Type B pancreatic cell (in vitro differentiated cells): ENCODE measurements at regions not wholly inside any gene's neighbourhood (a gene's known extent, or its start where the extent isn't known, plus 50 kb on each side); places are given as distances from the start of the nearest gene placed in this dataset.
A peak's percentile ranks its signal among the peaks of the same experiment; 100 is the strongest.

Source experiments
- DNase-seq: peaks from one replicate; pipeline ENCODE4 v3.0.0; 2021; ENCODE audit warnings: mixed read lengths; ENCODE audit not compliant: unreplicated experiment; ENCODE audit errors: extremely low spot score
- H3K27ac Mint-ChIP-seq: 2 replicates; pipeline ENCODE4 v1.8.0; 2021; ENCODE audit warnings: mild to moderate bottlenecking, mixed read lengths
- H3K27me3 Mint-ChIP-seq: 2 replicates; pipeline ENCODE4 v1.8.0; 2021; ENCODE audit warnings: mixed read lengths
- H3K36me3 Mint-ChIP-seq: 2 replicates; pipeline ENCODE4 v1.8.0; 2021; ENCODE audit warnings: mixed read lengths
- H3K4me1 Mint-ChIP-seq: one replicate; pipeline ENCODE4 v1.8.0; 2021; ENCODE audit warnings: mixed read lengths; ENCODE audit not compliant: unreplicated experiment
- H3K4me3 Mint-ChIP-seq: 2 replicates; pipeline ENCODE4 v1.8.0; 2021; ENCODE audit warnings: mild to moderate bottlenecking, mixed read lengths
- H3K9me3 Mint-ChIP-seq: 2 replicates; pipeline ENCODE4 v1.8.0; 2021; ENCODE audit warnings: mixed read lengths
- CTCF ChIP-seq: fragments of 200-600 bp; sonication (generic); conservative IDR thresholded peaks from 2 replicates; pipeline ENCODE4 v1.5.0; 2021; ENCODE audit warnings: antibody characterized with exemption, mild to moderate bottlenecking

GRCh38 chr1:201705389-201705788 is 123.6 kb upstream of the IPO9 start:
- no peaks in the 10 kb centered on the region for H3K27me3 Mint-ChIP-seq

GRCh38 chr1:201706109-201706508 is 122.8 kb upstream of the IPO9 start:
- Mint-ChIP-seq H3K4me1 (peaks cover 34% of the 10 kb centered on the region), H3K27me3 (no peaks in the 10 kb centered on the region), H3K36me3 (peaks cover 3% of the 10 kb centered on the region), H3K4me3 (no peak overlapping the region), H3K9me3 (no peaks in the 10 kb centered on the region), H3K27ac (no peak overlapping the region)
- TF ChIP-seq CTCF = no peak
- no peak for DNase-seq

More at GRCh38 chr1:201705389-201705788, 123.6 kb upstream of the IPO9 start:
- Mint-ChIP-seq H3K4me1 (peaks cover 34% of the 10 kb centered on the region), H3K36me3 (peaks cover 3% of the 10 kb centered on the region), H3K4me3 (no peak overlapping the region), H3K9me3 (no peaks in the 10 kb centered on the region), H3K27ac (no peak overlapping the region)
- no peak for DNase-seq
- TF ChIP-seq CTCF = no peak

- DNase-seq = no peak
- no peak for TF ChIP-seq CTCF
- H3K36me3 Mint-ChIP-seq = peaks cover 3% of the 10 kb centered on the region
- no peaks in the 10 kb centered on the region for H3K27me3 Mint-ChIP-seq
- H3K4me1 Mint-ChIP-seq = peaks cover 39% of the 10 kb centered on the region
- no peak overlapping the region for H3K27ac Mint-ChIP-seq
- H3K4me3 Mint-ChIP-seq = no peak overlapping the region
- H3K9me3 Mint-ChIP-seq = no peaks in the 10 kb centered on the region
Observed at GRCh38 chr1:201707027-201707426, 121.9 kb upstream of the IPO9 start.

GRCh38 chr1:201707656-201708055 is 121.3 kb upstream of the IPO9 start:
- DNase-seq = no peak
- Mint-ChIP-seq H3K36me3 (peaks cover 1% of the 10 kb centered on the region), H3K4me3 (no peak overlapping the region), H3K27me3 (no peaks in the 10 kb centered on the region), H3K4me1 (peaks cover 36% of the 10 kb centered on the region), H3K9me3 (no peaks in the 10 kb centered on the region), H3K27ac (peak overlapping the region; percentile 30)
- TF ChIP-seq CTCF = no peak

GRCh38 chr1:201708085-201708512 is 120.9 kb upstream of the IPO9 start:
- no peak for TF ChIP-seq CTCF
- no peak for DNase-seq
- Mint-ChIP-seq H3K9me3 (no peaks in the 10 kb centered on the region), H3K27ac (no peak overlapping the region), H3K36me3 (no peaks in the 10 kb centered on the region), H3K4me3 (no peak overlapping the region), H3K27me3 (no peaks in the 10 kb centered on the region), H3K4me1 (peaks cover 36% of the 10 kb centered on the region)

- peaks cover 35% of the 10 kb centered on the region for H3K4me1 Mint-ChIP-seq
- no peak overlapping the region for H3K27ac Mint-ChIP-seq
- H3K4me3 Mint-ChIP-seq = no peak overlapping the region
- H3K27me3 Mint-ChIP-seq = no peaks in the 10 kb centered on the region
- no peaks in the 10 kb centered on the region for H3K9me3 Mint-ChIP-seq
- no peak for DNase-seq
- H3K36me3 Mint-ChIP-seq = no peaks in the 10 kb centered on the region
- no peak for TF ChIP-seq CTCF
Observed at GRCh38 chr1:201708691-201709090, 120.3 kb upstream of the IPO9 start.
